OCI-LY3 (cell line): ENCODE measurements at regions not wholly inside any gene's neighbourhood (a gene's known extent, or its start where the extent isn't known, plus 50 kb on each side); places are given as distances from the start of the nearest gene placed in this dataset.

Source experiments
- CTCF ChIP-seq: fragments of 200-600, 300-600 bp; sonication (generic); IDR thresholded peaks from 2 replicates; pipeline ENCODE4 v1.5.1; 2014; ENCODE audit warnings: antibody characterized with exemption, low read length, low read depth
- EZH2phosphoT487 ChIP-seq: fragments of 200-600 bp; shearing (Covaris generic); IDR thresholded peaks from 2 replicates; pipeline ENCODE4 v1.6.1; 2018; ENCODE audit warnings: antibody characterized with exemption, mixed run types, low read depth

GRCh38 chr4:133618963-133619362, 469.9 kb downstream of the PCDH10 start:
- TF ChIP-seq CTCF (no peak), EZH2phosphoT487 (no peak)
